GM21529 (cell line): ENCODE measurements at regions not wholly inside any gene's neighbourhood (a gene's known extent, or its start where the extent isn't known, plus 50 kb on each side); places are given as distances from the start of the nearest gene placed in this dataset.
A peak's percentile ranks its signal among the peaks of the same experiment; 100 is the strongest.
"Not testable (repeated sequence)": the region's sequence is repeated elsewhere in the genome, so short reads cannot be mapped to it uniquely, and the experiment has no call there.

Experiments
- ATAC-seq: cut with Tn5 transposase; IDR thresholded peaks from one replicate; pipeline ENCODE4 v1.9.1; 2021; ENCODE audit not compliant: unreplicated experiment

GRCh38 chr3:28139288-28139687, 102.1 kb upstream of the CMC1 start:
- ATAC-seq, result no peak

GRCh38 chr3:28139967-28140634, 101.3 kb upstream of the CMC1 start:
- no peak for ATAC-seq

GRCh38 chr3:28140664-28141063, 100.8 kb upstream of the CMC1 start:
- ATAC-seq, result no peak

DNA sequence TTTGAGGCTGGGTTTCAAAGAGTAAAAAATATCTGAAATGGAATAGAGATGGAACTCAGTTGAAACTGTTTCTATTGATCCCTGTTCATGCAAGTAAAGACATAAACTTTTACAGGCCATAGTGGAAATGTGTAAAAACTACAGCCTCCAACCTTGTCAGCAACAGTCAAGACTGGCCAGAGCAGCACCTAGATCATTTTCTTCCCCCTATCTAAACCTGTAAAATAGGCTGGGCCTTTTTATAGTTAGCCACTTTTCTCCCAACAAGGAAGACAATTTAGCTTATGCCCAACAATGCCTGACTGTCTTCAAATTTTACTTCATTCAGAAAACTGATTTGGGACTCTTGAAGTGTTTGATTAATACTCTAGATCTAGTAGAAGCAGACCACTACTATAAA, 91.5 kb upstream of the CMC1 start:
- ATAC-seq, result no peak

DNA sequence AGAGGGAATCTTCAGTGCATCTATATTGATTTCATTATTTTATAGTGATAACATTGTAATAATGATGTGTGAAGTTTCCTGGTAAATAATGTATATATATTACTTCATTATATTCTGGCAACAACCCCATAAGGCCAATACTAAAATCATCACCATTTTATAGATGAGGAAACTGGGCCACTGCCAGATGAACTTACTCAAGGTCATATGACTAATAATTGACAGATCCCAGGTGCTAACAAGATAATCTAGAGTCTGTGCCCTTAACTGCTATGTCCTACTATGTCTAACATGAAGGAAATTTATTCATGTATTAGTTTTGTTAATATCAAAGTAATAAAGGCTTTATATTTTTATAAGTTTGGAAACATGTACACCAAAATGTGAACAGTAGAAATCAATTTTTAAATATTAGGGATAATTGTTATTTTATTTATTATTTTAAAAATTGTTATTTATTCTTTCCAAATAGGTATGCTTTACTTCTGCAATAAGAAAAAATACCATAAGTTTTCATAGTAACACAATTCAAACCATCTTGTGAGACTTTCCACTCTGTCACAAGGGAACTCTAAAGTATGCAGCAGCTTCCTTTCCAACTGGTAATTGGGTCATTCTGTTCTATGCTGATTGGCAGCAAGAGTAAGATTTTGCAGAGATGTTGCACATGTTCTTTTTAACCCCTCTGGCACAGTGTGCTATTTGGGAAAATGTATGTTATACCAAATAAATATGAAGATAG, 90.8 kb upstream of the CMC1 start:
- ATAC-seq, result no peak

DNA sequence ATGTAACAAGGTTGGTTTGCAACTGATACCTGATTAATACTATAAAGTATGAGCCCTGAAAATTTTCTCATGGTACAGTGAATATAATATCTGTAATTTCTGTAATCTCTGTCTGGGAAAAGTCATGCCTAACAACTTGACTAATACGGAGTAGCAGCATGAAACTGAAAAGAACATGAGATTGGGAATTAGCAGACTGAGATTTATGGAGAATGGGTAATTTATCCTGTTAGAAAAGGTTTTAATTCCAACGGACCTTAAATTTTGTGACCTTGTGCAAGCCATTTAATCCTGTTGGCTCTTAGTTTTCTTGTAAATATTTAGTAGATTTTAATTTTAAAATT, 90.2 kb upstream of the CMC1 start:
- ATAC-seq, result no peak

DNA sequence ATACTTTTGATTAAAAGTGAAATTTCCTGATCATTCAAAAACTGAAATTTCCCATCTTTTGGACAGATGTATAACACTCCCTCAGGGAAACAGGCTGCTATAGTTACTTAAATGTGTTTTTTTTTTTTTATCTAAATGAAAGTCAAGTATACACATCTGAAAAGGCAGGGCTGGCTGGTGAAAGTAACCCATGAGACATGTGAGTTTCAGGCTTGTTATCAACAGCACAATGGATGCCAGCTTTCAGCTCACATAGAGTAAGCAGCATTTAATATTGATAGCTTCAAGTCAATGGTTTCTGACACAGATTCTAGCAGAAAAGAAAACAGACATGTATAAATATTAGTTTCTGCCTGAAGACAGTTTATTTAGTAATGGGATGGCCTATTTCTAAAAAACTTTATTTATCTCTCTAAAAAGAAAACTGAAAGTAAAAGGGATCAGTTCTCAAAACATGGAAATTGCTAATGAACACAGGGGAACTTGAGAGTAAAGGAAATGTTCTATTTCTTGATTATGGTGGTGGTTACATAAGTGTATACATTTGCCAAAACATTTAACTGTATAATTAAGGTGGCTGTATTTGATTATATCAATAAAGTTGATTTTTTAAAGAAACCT, 89.7 kb upstream of the CMC1 start:
- peak; percentile 84 for ATAC-seq

- ATAC-seq, result no peak
These were observed 85.8 kb upstream of the CMC1 start for GRCh38 chr3:28155631-28156030.

DNA sequence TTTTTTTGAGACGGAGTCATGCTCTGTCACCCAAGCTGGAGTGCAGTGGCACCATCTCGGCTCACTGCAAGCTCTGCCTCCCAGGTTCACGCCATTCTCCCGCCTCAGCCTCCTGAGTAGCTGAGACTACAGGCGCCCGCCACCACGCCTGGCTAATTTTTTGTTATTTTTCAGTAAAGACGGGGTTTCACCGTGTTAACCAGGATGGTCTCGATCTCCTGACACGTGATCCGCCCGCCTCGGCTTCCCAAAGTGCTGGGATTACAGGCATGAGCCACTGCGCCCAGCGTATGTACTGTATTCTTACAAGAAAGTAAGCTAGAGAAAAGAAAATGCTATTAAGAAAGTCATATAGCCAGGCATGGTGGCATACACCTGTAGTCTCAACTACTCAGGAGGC, 84.8 kb upstream of the CMC1 start:
- ATAC-seq, result not testable (repeated sequence)

GRCh38 chr3:28171962-28172361, 69.5 kb upstream of the CMC1 start:
- no peak for ATAC-seq

DNA sequence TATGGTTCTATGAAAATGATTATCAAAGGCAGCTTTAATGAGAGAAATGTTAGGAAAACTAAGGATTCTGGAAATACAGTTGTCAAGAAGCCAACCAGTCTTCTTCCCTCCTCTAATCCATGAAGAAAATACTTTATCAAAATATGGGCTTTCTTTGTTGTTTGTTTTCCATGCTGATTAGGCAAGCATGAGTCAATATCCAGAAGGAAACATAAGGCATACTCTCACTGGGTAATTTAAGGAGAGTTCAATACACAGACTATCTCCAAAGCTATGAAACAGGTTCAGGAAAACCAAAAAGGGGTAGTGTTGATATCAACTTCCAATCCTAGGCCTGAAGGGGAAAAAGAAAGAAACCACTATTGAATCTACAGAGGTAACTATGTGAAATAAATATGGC, 68.7 kb upstream of the CMC1 start:
- ATAC-seq, result no peak

GRCh38 chr3:28173836-28174235, 67.6 kb upstream of the CMC1 start:
- no peak for ATAC-seq

DNA sequence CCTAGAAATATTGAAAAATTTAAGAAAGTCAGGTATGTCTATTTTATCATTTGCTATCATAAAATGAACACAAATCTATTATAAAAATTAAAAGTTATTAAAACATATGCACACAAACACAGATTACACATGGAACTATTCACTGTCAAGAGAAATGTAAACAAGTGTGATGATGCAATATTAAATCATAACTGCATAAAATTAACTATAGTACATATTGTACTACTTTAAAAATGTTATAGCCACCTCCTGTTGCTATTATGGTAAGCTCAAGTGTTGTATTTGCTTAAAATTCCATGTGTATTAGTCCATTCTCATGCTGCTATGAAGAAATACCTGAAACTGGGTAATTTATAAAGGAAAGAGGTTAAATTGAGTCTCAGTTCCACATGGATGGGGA, 54.7 kb upstream of the CMC1 start:
- no peak for ATAC-seq

DNA sequence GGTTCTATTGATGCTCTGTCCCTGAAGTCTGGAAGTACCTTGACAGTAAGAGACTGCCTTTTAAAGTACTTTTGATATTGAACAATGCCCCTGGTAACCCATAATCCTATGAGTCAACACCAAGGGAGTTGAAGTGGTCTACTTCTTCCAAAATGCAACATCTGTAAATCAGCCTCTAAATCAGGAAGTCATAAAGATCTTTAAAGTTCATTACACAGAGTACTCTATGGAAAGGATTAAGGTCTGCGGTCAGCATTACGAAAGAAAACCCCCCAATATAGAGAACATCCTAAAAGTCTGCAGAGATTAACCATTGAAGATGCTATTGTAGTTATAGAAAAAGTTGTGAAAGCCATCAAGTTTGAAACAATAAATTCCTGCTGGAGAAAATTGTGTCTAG, 52.7 kb upstream of the CMC1 start:
- no peak for ATAC-seq

DNA sequence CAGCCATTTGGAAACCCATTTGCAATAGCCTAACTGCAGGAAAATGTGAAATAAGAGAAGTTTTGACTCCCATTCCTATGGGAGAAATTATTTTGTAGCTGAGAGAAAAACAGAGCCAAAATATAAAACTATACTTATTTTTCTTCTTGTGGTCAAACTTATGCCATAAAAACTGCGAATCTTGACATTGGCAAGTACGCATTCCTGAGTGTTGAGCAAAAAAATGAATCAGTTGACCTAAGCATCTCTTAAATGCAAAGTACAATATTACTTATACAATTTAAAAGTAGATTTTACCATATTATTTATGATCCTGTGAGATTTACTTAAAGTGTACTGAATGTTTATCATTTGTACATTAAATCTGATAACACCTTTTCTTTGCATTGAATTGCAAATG, 50.1 kb upstream of the CMC1 start:
- no peak for ATAC-seq
